ENCODE measurements at regions not wholly inside any gene's neighbourhood (a gene's known extent, or its start where the extent isn't known, plus 50 kb on each side); places are given as distances from the start of the nearest gene placed in this dataset.
"Not testable (repeated sequence)": the region's sequence is repeated elsewhere in the genome, so short reads cannot be mapped to it uniquely, and the experiment has no call there.

GRCh38 chr11:116666673-116667249, 106.0 kb downstream of the BUD13 start:
- not testable (repeated sequence) for FAIRE-seq

- no peak for FAIRE-seq
Measured at GRCh38 chr11:116665523-116665922, 107.3 kb downstream of the BUD13 start.

GRCh38 chr11:116661056-116661455, 111.7 kb downstream of the BUD13 start:
- FAIRE-seq = no peak

GRCh38 chr11:116660011-116660410, 112.8 kb downstream of the BUD13 start:
- FAIRE-seq = no peak

GRCh38 chr11:116658876-116659535, 113.8 kb downstream of the BUD13 start:
- no peak for FAIRE-seq

- no peak for FAIRE-seq
Measured at GRCh38 chr11:116657842-116658825, 114.7 kb downstream of the BUD13 start.

GRCh38 chr11:116656011-116656410, 116.8 kb downstream of the BUD13 start:
- FAIRE-seq = no peak

- no peak for FAIRE-seq
Measured at GRCh38 chr11:116654526-116654925, 118.3 kb downstream of the BUD13 start.

GRCh38 chr11:116653206-116653605, 119.6 kb downstream of the BUD13 start:
- FAIRE-seq = no peak

- no peak for FAIRE-seq
Measured at GRCh38 chr11:116651737-116652237, 121.0 kb downstream of the BUD13 start.

GRCh38 chr11:116651098-116651736, 121.6 kb downstream of the BUD13 start:
- no peak for FAIRE-seq

GRCh38 chr11:116650052-116650451, 122.7 kb downstream of the BUD13 start:
- no peak for FAIRE-seq

GRCh38 chr11:116649268-116649667, 123.5 kb downstream of the BUD13 start:
- no peak for FAIRE-seq

GRCh38 chr11:116648247-116649174, 124.3 kb downstream of the BUD13 start:
- FAIRE-seq = no peak

- no peak for FAIRE-seq
Measured at GRCh38 chr11:116647305-116648080, 125.3 kb downstream of the BUD13 start.

GRCh38 chr11:116646191-116646590, 126.6 kb downstream of the BUD13 start:
- no peak for FAIRE-seq

- FAIRE-seq = no peak
Measured at GRCh38 chr11:116644941-116645305, 127.9 kb downstream of the BUD13 start.

GRCh38 chr11:116644201-116644940, 128.4 kb downstream of the BUD13 start:
- no peak for FAIRE-seq

- FAIRE-seq = no peak
Measured at GRCh38 chr11:116643521-116643920, 129.3 kb downstream of the BUD13 start.

- no peak for FAIRE-seq
Measured at GRCh38 chr11:116642902-116643301, 129.9 kb downstream of the BUD13 start.

Data from colon (tissue), 2 donors.